ENCODE measurements at regions not wholly inside any gene's neighbourhood (a gene's known extent, or its start where the extent isn't known, plus 50 kb on each side); places are given as distances from the start of the nearest gene placed in this dataset.

- no peak for DNase-seq
These were observed 955.1 kb downstream of the BRD1 start for GRCh38 chr22:48872271-48873190.

GRCh38 chr22:48871176-48871840 is 956.4 kb downstream of the BRD1 start:
- no peak for DNase-seq

GRCh38 chr22:48870436-48870835 is 957.2 kb downstream of the BRD1 start:
- DNase-seq = no peak

GRCh38 chr22:48869788-48870187 is 957.9 kb downstream of the BRD1 start:
- no peak for DNase-seq

- no peak for DNase-seq
These were observed 958.5 kb downstream of the BRD1 start for GRCh38 chr22:48869161-48869560.

- DNase-seq = no peak
These were observed 959.1 kb downstream of the BRD1 start for GRCh38 chr22:48868554-48868953.

- no peak for DNase-seq
These were observed 959.8 kb downstream of the BRD1 start for GRCh38 chr22:48867891-48868290.

- DNase-seq = no peak
These were observed 960.6 kb downstream of the BRD1 start for GRCh38 chr22:48866906-48867681.

GRCh38 chr22:48864748-48865147 is 962.9 kb downstream of the BRD1 start:
- DNase-seq = no peak

- no peak for DNase-seq
These were observed 963.6 kb downstream of the BRD1 start for GRCh38 chr22:48863965-48864528.

- DNase-seq = no peak
These were observed 967.1 kb downstream of the BRD1 start for GRCh38 chr22:48860557-48860956.

- DNase-seq = no peak
These were observed 968.8 kb downstream of the BRD1 start for GRCh38 chr22:48858856-48859255.

- no peak for DNase-seq
These were observed 969.6 kb downstream of the BRD1 start for GRCh38 chr22:48858121-48858520.

- no peak for DNase-seq
These were observed 970.4 kb downstream of the BRD1 start for GRCh38 chr22:48857202-48857805.

- no peak for DNase-seq
These were observed 971.4 kb downstream of the BRD1 start for GRCh38 chr22:48856308-48856615.

- no peak for DNase-seq
These were observed 971.9 kb downstream of the BRD1 start for GRCh38 chr22:48855593-48856307.

GRCh38 chr22:48855013-48855412 is 972.7 kb downstream of the BRD1 start:
- no peak for DNase-seq

GRCh38 chr22:48853627-48854240 is 973.9 kb downstream of the BRD1 start:
- DNase-seq = no peak

- no peak for DNase-seq
These were observed 975.6 kb downstream of the BRD1 start for GRCh38 chr22:48851933-48852549.

- DNase-seq = no peak
These were observed 976.9 kb downstream of the BRD1 start for GRCh38 chr22:48850658-48851287.

All from NCI-H1105 (cell line).